Erythroblast (primary cell): ENCODE measurements at regions not wholly inside any gene's neighbourhood (a gene's known extent, or its start where the extent isn't known, plus 50 kb on each side); places are given as distances from the start of the nearest gene placed in this dataset.

Experiments used
- DNase-seq, 2 experiments: peaks; one replicate each; lab custom pipeline; 2025; lab: John Stamatoyannopoulos, UW
- GATA1 ChIP-seq: IDR thresholded peaks from 2 replicates; pipeline ENCODE4 v1.6.1; 2011; ENCODE audit warnings: low read depth, mild to moderate bottlenecking, control low read depth, low read length, moderate library complexity
- POLR2A ChIP-seq: IDR thresholded peaks from 2 replicates; pipeline ENCODE4 v1.6.1; 2011; ENCODE audit warnings: mild to moderate bottlenecking, low read length

DNA sequence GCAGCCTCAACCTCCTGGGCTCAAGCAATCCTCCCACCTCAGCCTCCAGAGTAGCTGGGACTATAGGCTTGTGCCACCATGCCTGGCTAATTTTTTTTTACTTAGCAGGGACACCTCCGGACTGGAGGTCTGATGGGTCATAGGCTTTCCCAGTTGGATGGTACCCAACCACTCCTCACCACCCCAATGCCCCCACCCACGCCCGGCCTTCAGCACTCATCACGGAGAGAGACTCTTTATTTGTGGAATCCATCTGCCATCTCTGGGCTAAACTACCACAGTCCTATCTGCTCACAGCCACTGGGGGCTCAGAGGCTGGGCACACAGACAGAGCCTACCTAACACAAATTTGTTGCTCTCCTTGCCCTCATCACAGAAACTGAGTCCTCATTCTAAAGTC is 58.3 kb upstream of the STXBP1 start:
- no peak for TF ChIP-seq GATA1
- no peak for TF ChIP-seq POLR2A
- DNase-seq: no peak

DNA sequence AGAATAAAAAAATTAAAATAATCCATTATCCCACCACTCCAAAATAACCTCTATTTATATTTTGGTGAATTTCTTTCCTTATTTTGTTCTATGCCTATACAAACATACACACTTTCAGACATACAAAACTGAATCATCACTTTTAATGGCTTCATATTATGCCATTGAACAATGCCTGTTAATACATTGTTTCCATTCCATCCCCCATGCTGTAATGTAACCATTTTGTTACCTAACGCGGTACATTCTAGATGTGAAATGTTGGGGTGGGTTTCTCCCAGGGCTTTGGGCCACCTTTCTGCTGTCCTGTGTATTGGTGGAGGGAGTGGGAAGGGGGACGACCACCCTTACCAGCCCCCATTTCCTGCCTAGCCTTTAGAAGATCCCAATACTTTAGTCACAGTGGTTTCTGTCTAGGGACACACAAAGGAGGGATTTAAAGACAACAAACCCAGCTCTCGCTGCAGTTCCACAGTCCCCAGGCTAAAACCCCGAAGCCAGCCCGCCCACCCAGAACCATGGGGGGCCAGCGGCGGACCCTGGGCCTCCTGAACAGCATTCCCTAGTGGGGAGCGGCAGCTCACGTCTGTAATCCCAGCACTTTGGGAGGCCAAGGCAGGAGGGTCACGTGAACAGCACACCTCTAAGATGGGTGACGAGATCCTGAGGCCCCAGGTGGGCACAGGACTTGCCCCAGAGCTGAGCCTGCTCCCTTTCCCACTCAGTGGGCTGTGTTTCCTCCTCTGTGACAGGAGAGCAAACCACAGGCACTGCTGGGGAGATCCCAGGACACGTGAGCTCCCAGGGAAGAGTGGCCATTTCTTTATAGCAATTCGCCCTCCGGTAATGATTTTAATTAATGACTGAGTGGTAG is 56.9 kb upstream of the STXBP1 start:
- no peak for DNase-seq
- TF ChIP-seq GATA1 (no peak), POLR2A (no peak)

DNA sequence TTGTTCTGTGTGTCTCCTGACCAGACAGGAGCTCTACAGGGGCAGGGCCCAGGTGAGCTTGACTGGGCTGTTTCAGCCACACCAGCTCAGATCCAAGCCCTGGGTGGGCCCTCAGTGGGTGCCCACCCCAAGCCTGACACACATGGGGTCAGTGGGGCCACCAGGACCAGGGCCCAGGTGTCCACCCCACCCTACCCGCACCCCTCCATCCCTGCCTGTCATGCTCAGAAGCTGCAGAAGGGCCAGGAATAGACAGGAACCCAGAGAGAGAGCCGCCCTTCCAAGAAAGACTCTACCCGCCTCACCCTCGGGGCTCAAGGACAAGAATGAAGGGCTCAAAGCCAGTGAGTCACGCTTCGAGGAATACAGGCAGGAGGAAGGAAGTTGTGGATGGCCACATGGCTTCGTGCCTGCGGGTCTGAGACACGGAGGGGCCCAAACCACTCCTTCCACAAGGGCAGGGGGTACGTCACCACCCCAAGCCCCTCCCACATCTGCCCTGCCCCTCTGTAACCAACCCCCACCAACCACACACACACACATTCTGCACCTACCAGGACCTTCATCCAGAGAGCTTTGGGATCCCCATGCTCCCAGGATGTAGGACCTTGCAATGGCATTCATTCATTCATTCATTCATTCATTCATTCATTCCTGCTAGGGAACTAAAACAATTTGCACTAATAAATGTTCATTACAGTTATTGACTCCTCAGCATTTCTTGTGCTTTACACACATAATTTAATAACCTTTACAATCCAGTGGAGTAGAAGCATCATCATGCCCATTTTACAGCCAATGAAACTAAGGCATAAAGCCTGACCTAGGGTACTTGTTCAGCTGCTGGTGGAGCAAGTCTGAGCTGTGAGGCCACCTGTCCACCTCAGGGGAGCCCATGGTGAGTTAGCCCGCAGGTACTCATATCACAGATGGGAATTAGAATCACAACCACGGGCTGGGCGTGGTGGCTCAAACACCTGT is 55.9 kb upstream of the STXBP1 start:
- TF ChIP-seq GATA1: no peak
- peak; percentile 27 for TF ChIP-seq POLR2A
- peak; percentile 66 to 72 for DNase-seq

DNA sequence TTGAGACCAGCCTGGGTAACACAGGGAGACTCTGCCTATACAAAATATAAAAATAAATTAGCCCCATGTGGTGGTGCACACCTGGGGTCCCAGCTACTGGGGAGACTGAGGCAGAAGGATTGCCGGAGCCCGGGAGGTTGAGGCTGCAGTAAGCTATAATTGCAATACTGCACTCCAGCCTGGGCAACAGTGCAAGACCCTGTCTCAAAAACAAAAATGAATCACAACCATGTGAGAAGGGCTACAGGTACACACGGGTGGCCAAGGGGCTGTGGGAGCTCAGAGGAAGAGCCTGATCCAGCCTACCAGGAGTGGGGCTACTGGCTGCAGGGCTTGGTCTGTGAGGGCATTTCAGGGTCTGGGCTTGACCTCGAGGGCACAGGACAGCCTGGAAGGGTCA is 55.2 kb upstream of the STXBP1 start:
- TF ChIP-seq POLR2A (no peak), GATA1 (no peak)
- DNase-seq: no peak

DNA sequence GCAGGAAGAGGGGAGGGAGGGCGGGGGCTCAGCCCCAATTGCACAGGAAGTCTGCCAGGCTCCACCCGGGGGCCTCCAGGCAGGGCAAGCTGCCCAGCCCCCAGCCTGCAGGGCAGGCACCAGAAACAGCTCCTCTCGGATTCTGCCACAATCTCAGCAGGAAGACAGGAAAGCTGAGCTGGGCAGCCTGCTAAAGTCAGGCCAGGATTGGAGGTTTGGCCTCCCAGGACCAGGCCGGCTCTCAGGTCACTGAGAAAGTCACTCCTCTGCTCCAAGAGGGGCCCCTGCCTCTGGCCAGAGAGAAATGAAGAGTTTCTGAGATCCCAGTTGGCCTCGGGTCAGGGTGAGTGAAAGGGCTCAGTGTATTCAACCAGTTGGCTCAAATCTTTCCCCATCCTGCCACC is 54.6 kb upstream of the STXBP1 start:
- DNase-seq: no peak
- no peak for TF ChIP-seq POLR2A
- TF ChIP-seq GATA1: no peak

GRCh38 chr9:127557998-127558546 is 54.0 kb upstream of the STXBP1 start:
- TF ChIP-seq POLR2A: no peak
- DNase-seq: no peak

GRCh38 chr9:127558581-127559246 is 53.4 kb upstream of the STXBP1 start:
- no peak for DNase-seq
- TF ChIP-seq POLR2A (no peak), GATA1 (no peak)

DNA sequence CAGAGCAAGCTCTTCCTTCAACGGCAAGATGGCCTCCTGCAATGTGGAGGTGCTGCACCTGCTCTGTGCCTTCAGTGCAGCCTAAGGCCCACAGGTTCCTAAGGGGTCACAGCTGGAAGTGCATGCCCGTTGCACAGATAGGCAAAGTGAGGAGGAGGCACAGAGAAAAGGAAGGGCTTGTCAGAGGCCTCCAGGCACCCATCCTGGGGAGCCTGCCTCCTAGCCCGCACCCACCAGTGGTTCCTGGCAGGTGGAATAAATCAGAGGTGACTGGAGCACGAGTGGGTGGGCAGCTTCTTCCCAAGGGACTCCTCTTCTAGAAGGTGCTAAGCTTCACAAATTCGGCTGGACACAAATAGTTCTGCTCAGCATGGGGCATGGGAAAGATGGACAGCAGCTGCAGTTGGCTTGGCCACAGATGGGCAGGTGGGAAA is 52.8 kb upstream of the STXBP1 start:
- TF ChIP-seq POLR2A: no peak
- TF ChIP-seq GATA1: no peak
- no peak for DNase-seq

GRCh38 chr9:127561491-127562278 is 50.4 kb upstream of the STXBP1 start:
- peak; percentile 30 to 68 for DNase-seq
- TF ChIP-seq POLR2A: no peak
- TF ChIP-seq GATA1: no peak
